MCF 10A (cell line): ENCODE measurements at regions not wholly inside any gene's neighbourhood (a gene's known extent, or its start where the extent isn't known, plus 50 kb on each side); places are given as distances from the start of the nearest gene placed in this dataset.

ENCODE experiments used
- BruUV-seq: library from RNA; stranded (reverse); fragments of 400-500 nt; replicated peaks from 2 replicates; lab custom pipeline; 2021; lab: Mats Ljungman, UMichigan
- CTCF ChIA-PET: fragments of 300-600 bp; sonication (Branson Sonifier 250); formaldehyde crosslinking; extraction: SDS; loops from one replicate; lab custom pipeline; 2021; ENCODE audit warnings: antibody characterized with exemption, inconsistent platforms; lab: Yijun Ruan, JAX
- POLR2A ChIA-PET: fragments of 300-600, 350-650 bp; sonication (Branson Sonifier 250); formaldehyde crosslinking; extraction: SDS; loops from one replicate; lab custom pipeline; 2020; ENCODE audit warnings: antibody characterized with exemption, inconsistent platforms; lab: Yijun Ruan, JAX
- DNase-seq: peaks from one replicate; pipeline ENCODE4 v3.0.0-alpha.2; 2018; ENCODE audit not compliant: unreplicated experiment
- H3K27ac Mint-ChIP-seq: one replicate; pipeline ENCODE4 v1.8.0; 2022; ENCODE audit warnings: mild to moderate bottlenecking, low read depth, mixed read lengths; ENCODE audit not compliant: unreplicated experiment
- H3K27me3 Mint-ChIP-seq: one replicate; pipeline ENCODE4 v1.8.0; 2022; ENCODE audit warnings: mixed read lengths; ENCODE audit not compliant: insufficient read depth, unreplicated experiment
- H3K36me3 Mint-ChIP-seq: one replicate; pipeline ENCODE4 v1.8.0; 2022; ENCODE audit warnings: mild to moderate bottlenecking, moderate library complexity, mixed read lengths; ENCODE audit not compliant: insufficient read depth, unreplicated experiment
- H3K4me1 Mint-ChIP-seq: one replicate; pipeline ENCODE4 v1.8.0; 2022; ENCODE audit warnings: mixed read lengths; ENCODE audit not compliant: insufficient read depth, unreplicated experiment
- H3K4me3 Mint-ChIP-seq: one replicate; pipeline ENCODE4 v1.8.0; 2022; ENCODE audit warnings: mild to moderate bottlenecking, moderate library complexity, mixed read lengths; ENCODE audit not compliant: unreplicated experiment
- H3K9me3 Mint-ChIP-seq: one replicate; pipeline ENCODE4 v1.8.0; 2022; ENCODE audit warnings: mixed read lengths; ENCODE audit not compliant: unreplicated experiment
- CTCF ChIP-seq: fragments of 200-600 bp; IDR thresholded peaks from one replicate; pipeline ENCODE4 v1.8.0; 2022; ENCODE audit warnings: antibody characterized with exemption, mild to moderate bottlenecking; ENCODE audit not compliant: unreplicated experiment
- intact Hi-C: fragments of 100-400 bp; cut with micrococcal nuclease; formaldehyde crosslinking; loops from 2 replicates; pipeline ENCODE4 v1.14.1; 2022

GRCh38 chr2:42976351-42976750 lies 184.0 kb upstream of the HAAO start:
- ChIA-PET CTCF (interaction anchor here (0.6 to 8.9 kb wide), 15 partner anchors 9 to 564 kb away, joined by 3 to 108 read pairs (median 5); no protein-coding TSS in a partner anchor), POLR2A (interaction anchor here (0.5 to 5.1 kb wide), 8 partner anchors 11 to 508 kb away, joined by 3 to 50 read pairs (median 7); partner anchors contain the start of gene ZFP36L2)
- no peak for TF ChIP-seq CTCF
- Mint-ChIP-seq H3K27me3 (no peaks in the 10 kb centered on the region), H3K27ac (peak overlapping the region; percentile 52), H3K36me3 (peaks cover 6% of the 10 kb centered on the region), H3K9me3 (no peaks in the 10 kb centered on the region), H3K4me1 (peaks cover 38% of the 10 kb centered on the region), H3K4me3 (no peak overlapping the region)
- intact Hi-C loops, result loop anchor here (5.0 to 10.0 kb wide), 3 partner anchors 98 to 566 kb away; no protein-coding TSS in a partner anchor
- no TSS peak for BruUV-seq
- no peak for DNase-seq

- H3K9me3 Mint-ChIP-seq, result no peaks in the 10 kb centered on the region
- H3K36me3 Mint-ChIP-seq, result peaks cover 6% of the 10 kb centered on the region
- DNase-seq, result peak; percentile 64
- peak overlapping the region; percentile 52 for H3K27ac Mint-ChIP-seq
- H3K4me3 Mint-ChIP-seq, result no peak overlapping the region
- no peaks in the 10 kb centered on the region for H3K27me3 Mint-ChIP-seq
- CTCF ChIA-PET, result interaction anchor here (0.5 to 8.9 kb wide), 62 partner anchors 10 to 576 kb away, joined by 3 to 108 read pairs (median 4); no protein-coding TSS in a partner anchor
- H3K4me1 Mint-ChIP-seq, result peaks cover 38% of the 10 kb centered on the region
- BruUV-seq, result no TSS peak
- intact Hi-C loops, result loop anchor here (1.0 to 10.0 kb wide), 5 partner anchors 100 to 567 kb away; no protein-coding TSS in a partner anchor
- POLR2A ChIA-PET, result interaction anchor here (0.6 to 5.1 kb wide), 11 partner anchors 12 to 566 kb away, joined by 3 to 50 read pairs (median 8); partner anchors contain the start of gene ZFP36L2
- TF ChIP-seq CTCF, result peak; percentile 95
These were observed 182.6 kb upstream of the HAAO start for GRCh38 chr2:42974721-42975717.

DNA sequence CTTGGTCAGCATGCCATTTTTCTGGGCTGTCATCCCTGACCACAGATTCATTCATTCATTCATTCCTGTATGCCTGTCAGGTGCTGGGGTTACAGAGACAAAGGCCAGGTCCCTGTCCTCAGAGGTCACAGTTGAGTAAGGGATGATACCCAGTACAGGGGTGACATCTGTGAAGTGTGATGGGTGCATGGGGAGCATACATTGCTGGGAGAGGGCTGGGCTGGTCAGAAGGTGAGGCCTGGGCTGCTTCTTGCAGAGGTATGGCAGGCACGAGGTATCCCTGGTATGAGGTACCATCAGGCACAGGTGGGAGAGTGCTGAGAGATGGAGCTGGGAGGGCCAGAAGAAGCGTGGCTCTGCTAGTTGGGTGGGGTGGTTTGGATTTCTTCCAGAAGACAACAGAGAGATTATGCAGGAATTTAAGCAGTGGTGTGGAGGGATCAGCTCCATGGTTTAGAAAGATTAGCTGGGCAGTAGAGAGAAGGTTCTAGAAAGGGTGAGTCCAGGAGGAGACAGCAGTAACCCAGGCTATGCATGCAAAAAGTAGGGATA lies 181.9 kb upstream of the HAAO start:
- Mint-ChIP-seq H3K27ac (peak overlapping the region; percentile 52), H3K4me3 (no peak overlapping the region), H3K36me3 (peaks cover 7% of the 10 kb centered on the region), H3K4me1 (peaks cover 46% of the 10 kb centered on the region), H3K9me3 (no peaks in the 10 kb centered on the region), H3K27me3 (no peaks in the 10 kb centered on the region)
- intact Hi-C loops, result loop anchor here (10.0 kb wide), 2 partner anchors 101 to 511 kb away; no protein-coding TSS in a partner anchor
- ChIA-PET POLR2A (interaction anchor here (0.6 to 5.1 kb wide), 7 partner anchors 58 to 567 kb away, joined by 3 to 50 read pairs (median 11); partner anchors contain the start of gene ZFP36L2), CTCF (interaction anchor here (0.5 to 8.9 kb wide), 47 partner anchors 10 to 567 kb away, joined by 3 to 108 read pairs (median 4); no protein-coding TSS in a partner anchor)
- no peak for TF ChIP-seq CTCF
- DNase-seq, result no peak
- BruUV-seq, result no TSS peak
